Stimulated activated naive CD8-positive, alpha-beta T cell treated with anti-CD3 and anti-CD28 coated beads, Interleukin-15, amount 100 ng/mL, for 72 hours (primary cell): ENCODE measurements at regions not wholly inside any gene's neighbourhood (a gene's known extent, or its start where the extent isn't known, plus 50 kb on each side); places are given as distances from the start of the nearest gene placed in this dataset.

Experiments used
- ATAC-seq: fragments of 150-1000 bp; cut with Tn5 transposase; 2 replicates; pipeline ENCODE4 v1.10.0; 2021; ENCODE audit warnings: mild to moderate bottlenecking, moderate library complexity
- DNase-seq, 2 donors: peaks; one replicate each; pipeline ENCODE4 v3.0.0; 2021 to 2022
- H3K27ac Mint-ChIP-seq, 2 donors: one replicate each; pipeline ENCODE4 v1.8.0; 2022; ENCODE audit warnings: mild to moderate bottlenecking in 2 of 2, mixed read lengths in 2 of 2, moderate library complexity in 2 of 2
- H3K27me3 Mint-ChIP-seq: one replicate; pipeline ENCODE4 v1.8.0; 2022; ENCODE audit warnings: mixed read lengths
- H3K4me1 Mint-ChIP-seq: one replicate; pipeline ENCODE4 v1.8.0; 2022; ENCODE audit warnings: mild to moderate bottlenecking, mixed read lengths
- H3K4me3 Mint-ChIP-seq, 2 donors: one replicate each; pipeline ENCODE4 v1.8.0; 2022; ENCODE audit warnings: mild to moderate bottlenecking in 2 of 2, mixed read lengths in 2 of 2, moderate library complexity in 1 of 2
- H3K9me3 Mint-ChIP-seq, 2 donors: one replicate each; pipeline ENCODE4 v1.8.0; 2022; ENCODE audit warnings: mixed read lengths in 2 of 2

- ATAC-seq (no peak), DNase-seq (no peak)
- Mint-ChIP-seq H3K4me1 (no peaks in the 10 kb centered on the region), H3K27ac (no peak overlapping the region), H3K9me3 (no peaks in the 10 kb centered on the region), H3K27me3 (no peaks in the 10 kb centered on the region), H3K4me3 (no peak overlapping the region)
Measured at GRCh38 chr5:3828761-3829160, 233.1 kb downstream of the IRX1 start.

- DNase-seq (no peak), ATAC-seq (no peak)
- H3K4me3 Mint-ChIP-seq, result no peak overlapping the region
- no peaks in the 10 kb centered on the region for H3K27me3 Mint-ChIP-seq
- peaks cover 0 to 5% of the 10 kb centered on the region in 2 donors for H3K9me3 Mint-ChIP-seq
- no peaks in the 10 kb centered on the region for H3K4me1 Mint-ChIP-seq
- H3K27ac Mint-ChIP-seq, result no peak overlapping the region
Measured at GRCh38 chr5:3833566-3833965, 237.9 kb downstream of the IRX1 start.

GRCh38 chr5:3835811-3836210 is 240.2 kb downstream of the IRX1 start:
- peaks cover 0 to 5% of the 10 kb centered on the region in 2 donors for H3K9me3 Mint-ChIP-seq
- no peak for DNase-seq
- no peak overlapping the region for H3K27ac Mint-ChIP-seq
- H3K27me3 Mint-ChIP-seq, result no peaks in the 10 kb centered on the region
- no peak overlapping the region for H3K4me3 Mint-ChIP-seq
- H3K4me1 Mint-ChIP-seq, result no peaks in the 10 kb centered on the region
- ATAC-seq, result no peak

- DNase-seq (no peak), ATAC-seq (no peak)
- no peak overlapping the region for H3K4me3 Mint-ChIP-seq
- no peaks in the 10 kb centered on the region for H3K27me3 Mint-ChIP-seq
- H3K4me1 Mint-ChIP-seq, result no peaks in the 10 kb centered on the region
- H3K27ac Mint-ChIP-seq, result no peak overlapping the region
- peaks cover 0 to 5% of the 10 kb centered on the region in 2 donors for H3K9me3 Mint-ChIP-seq
Measured at GRCh38 chr5:3836528-3836927, 240.9 kb downstream of the IRX1 start.

- no peak for DNase-seq
- Mint-ChIP-seq H3K4me1 (no peaks in the 10 kb centered on the region), H3K27me3 (no peaks in the 10 kb centered on the region), H3K4me3 (no peak overlapping the region), H3K9me3 (peaks cover 0 to 5% of the 10 kb centered on the region in 2 donors), H3K27ac (no peak overlapping the region)
- ATAC-seq, result no peak
Measured at GRCh38 chr5:3837506-3837905, 241.9 kb downstream of the IRX1 start.

GRCh38 chr5:3839151-3839550 is 243.5 kb downstream of the IRX1 start:
- H3K27me3 Mint-ChIP-seq, result no peaks in the 10 kb centered on the region
- no peaks in the 10 kb centered on the region for H3K4me1 Mint-ChIP-seq
- no peak overlapping the region for H3K4me3 Mint-ChIP-seq
- no peak overlapping the region for H3K27ac Mint-ChIP-seq
- peaks cover 0 to 5% of the 10 kb centered on the region in 2 donors for H3K9me3 Mint-ChIP-seq
- DNase-seq (no peak), ATAC-seq (no peak)

- Mint-ChIP-seq H3K9me3 (peaks cover 0 to 3% of the 10 kb centered on the region in 2 donors), H3K4me1 (no peaks in the 10 kb centered on the region), H3K4me3 (no peak overlapping the region), H3K27ac (no peak overlapping the region), H3K27me3 (no peaks in the 10 kb centered on the region)
- DNase-seq (no peak), ATAC-seq (no peak)
Measured at GRCh38 chr5:3842591-3842990, 247.0 kb downstream of the IRX1 start.

- H3K4me1 Mint-ChIP-seq, result no peaks in the 10 kb centered on the region
- H3K27ac Mint-ChIP-seq, result no peak overlapping the region
- ATAC-seq, result no peak
- no peaks in the 10 kb centered on the region for H3K27me3 Mint-ChIP-seq
- no peaks in the 10 kb centered on the region for H3K9me3 Mint-ChIP-seq
- no peak for DNase-seq
- H3K4me3 Mint-ChIP-seq, result no peak overlapping the region
Measured at GRCh38 chr5:3843706-3844105, 248.1 kb downstream of the IRX1 start.

- no peaks in the 10 kb centered on the region for H3K4me1 Mint-ChIP-seq
- DNase-seq, result no peak
- H3K4me3 Mint-ChIP-seq, result no peak overlapping the region
- H3K27me3 Mint-ChIP-seq, result no peaks in the 10 kb centered on the region
- no peak overlapping the region for H3K27ac Mint-ChIP-seq
- no peaks in the 10 kb centered on the region for H3K9me3 Mint-ChIP-seq
- ATAC-seq, result no peak
Measured at GRCh38 chr5:3844266-3844665, 248.6 kb downstream of the IRX1 start.

GRCh38 chr5:3845230-3845629 is 249.6 kb downstream of the IRX1 start:
- Mint-ChIP-seq H3K27me3 (no peaks in the 10 kb centered on the region), H3K4me1 (no peaks in the 10 kb centered on the region), H3K4me3 (no peak overlapping the region), H3K9me3 (no peaks in the 10 kb centered on the region), H3K27ac (peak overlapping the region in 1 of 2 donors; percentile 36)
- ATAC-seq, result no peak
- DNase-seq, result no peak

- Mint-ChIP-seq H3K9me3 (peaks cover 0 to 5% of the 10 kb centered on the region in 2 donors), H3K4me3 (no peak overlapping the region), H3K27ac (no peak overlapping the region), H3K4me1 (no peaks in the 10 kb centered on the region), H3K27me3 (no peaks in the 10 kb centered on the region)
- ATAC-seq (no peak), DNase-seq (no peak)
Measured at GRCh38 chr5:3852161-3852916, 256.7 kb downstream of the IRX1 start.

- peaks cover 0 to 11% of the 10 kb centered on the region in 2 donors for H3K9me3 Mint-ChIP-seq
- no peak overlapping the region for H3K27ac Mint-ChIP-seq
- DNase-seq (no peak), ATAC-seq (no peak)
- H3K4me3 Mint-ChIP-seq, result no peak overlapping the region
- no peaks in the 10 kb centered on the region for H3K4me1 Mint-ChIP-seq
- H3K27me3 Mint-ChIP-seq, result no peaks in the 10 kb centered on the region
Measured at GRCh38 chr5:3853362-3853761, 257.7 kb downstream of the IRX1 start.

GRCh38 chr5:3854188-3854821 is 258.7 kb downstream of the IRX1 start:
- H3K27ac Mint-ChIP-seq, result no peak overlapping the region
- no peak for ATAC-seq
- H3K9me3 Mint-ChIP-seq, result peaks cover 2 to 11% of the 10 kb centered on the region in 2 donors
- no peak for DNase-seq
- H3K27me3 Mint-ChIP-seq, result no peaks in the 10 kb centered on the region
- no peak overlapping the region for H3K4me3 Mint-ChIP-seq
- H3K4me1 Mint-ChIP-seq, result no peaks in the 10 kb centered on the region

- DNase-seq (no peak), ATAC-seq (no peak)
- Mint-ChIP-seq H3K4me3 (no peak overlapping the region), H3K27ac (no peak overlapping the region), H3K4me1 (no peaks in the 10 kb centered on the region), H3K9me3 (peaks cover 4 to 11% of the 10 kb centered on the region in 2 donors), H3K27me3 (no peaks in the 10 kb centered on the region)
Measured at GRCh38 chr5:3856036-3856435, 260.4 kb downstream of the IRX1 start.

- Mint-ChIP-seq H3K27ac (no peak overlapping the region), H3K4me3 (no peak overlapping the region)
- no peak for ATAC-seq
Measured at GRCh38 chr5:3858524-3858923, 262.9 kb downstream of the IRX1 start.

GRCh38 chr5:3862906-3863305 is 267.3 kb downstream of the IRX1 start:
- DNase-seq (no peak), ATAC-seq (no peak)
- Mint-ChIP-seq H3K27ac (no peak overlapping the region), H3K27me3 (no peaks in the 10 kb centered on the region), H3K4me1 (no peaks in the 10 kb centered on the region), H3K9me3 (peaks cover 4 to 17% of the 10 kb centered on the region in 2 donors), H3K4me3 (no peak overlapping the region)

More at GRCh38 chr5:3858524-3858923, 262.9 kb downstream of the IRX1 start:
- H3K9me3 Mint-ChIP-seq, result peaks cover 4 to 11% of the 10 kb centered on the region in 2 donors
- no peaks in the 10 kb centered on the region for H3K27me3 Mint-ChIP-seq
- no peaks in the 10 kb centered on the region for H3K4me1 Mint-ChIP-seq
- no peak for DNase-seq
